Keratinocyte (primary cell): ENCODE measurements at regions not wholly inside any gene's neighbourhood (a gene's known extent, or its start where the extent isn't known, plus 50 kb on each side); places are given as distances from the start of the nearest gene placed in this dataset.

Experiments used
- DNase-seq: peaks from one replicate; pipeline ENCODE4 v3.0.0-alpha.2; 2011; ENCODE audit warnings: low read depth, missing footprints, low spot score
- FAIRE-seq: peaks from 2 replicates; lab custom pipeline; 2011; peaks lifted over from hg19 to GRCh38; lab: Jason Lieb, UNC
- H2AFZ ChIP-seq: 2 replicates; pipeline ENCODE4 v1.6.0; 2012; ENCODE audit warnings: low read length, control low read depth, inconsistent platforms; ENCODE audit not compliant: control insufficient read depth
- H3K27ac ChIP-seq: 2 replicates; pipeline ENCODE4 v1.5.1; 2011; ENCODE audit warnings: low read length; ENCODE audit not compliant: control insufficient read depth, insufficient read depth
- H3K27me3 ChIP-seq: 3 replicates; pipeline ENCODE4 v1.6.0; 2011; ENCODE audit warnings: low read length; ENCODE audit not compliant: control insufficient read depth, insufficient read depth; ENCODE audit errors: extremely low read depth
- H3K36me3 ChIP-seq, 2 experiments: 2 replicates in 1 of 2; 3 replicates in 1 of 2; pipeline ENCODE4 v1.5.1; 2011; ENCODE audit warnings: low read length in 2 of 2, mild to moderate bottlenecking in 1 of 2; ENCODE audit not compliant: control insufficient read depth in 2 of 2, insufficient read depth in 2 of 2; ENCODE audit errors: extremely low read depth in 1 of 2
- H3K4me1 ChIP-seq: 3 replicates; pipeline ENCODE4 v1.5.1; 2011; ENCODE audit warnings: low read length; ENCODE audit not compliant: control insufficient read depth, insufficient read depth; ENCODE audit errors: extremely low read depth
- H3K4me2 ChIP-seq: 3 replicates; pipeline ENCODE4 v1.6.0; 2011; ENCODE audit warnings: low read depth, low read length; ENCODE audit not compliant: control insufficient read depth, insufficient read depth; ENCODE audit errors: extremely low read depth
- H3K4me3 ChIP-seq, 3 experiments: fragments of 200-600 bp in 1 of 3; sonication (generic) in 1 of 3; 2 replicates in 2 of 3; 3 replicates in 1 of 3; pipeline ENCODE4 v1.5.1; 2011 to 2016; ENCODE audit warnings: low read length in 3 of 3, mild to moderate bottlenecking in 3 of 3, control low read depth in 2 of 3, inconsistent platforms in 1 of 3, low read depth in 1 of 3, mixed read lengths in 1 of 3, mixed run types in 1 of 3, moderate library complexity in 1 of 3; ENCODE audit not compliant: control insufficient read depth in 2 of 3, insufficient read depth in 2 of 3; ENCODE audit errors: extremely low read depth in 1 of 3
- H3K79me2 ChIP-seq: 2 replicates; pipeline ENCODE4 v1.6.0; 2012; ENCODE audit warnings: low read length; ENCODE audit not compliant: control insufficient read depth, insufficient read depth
- H3K9ac ChIP-seq: 3 replicates; pipeline ENCODE4 v1.6.0; 2011; ENCODE audit warnings: low read length; ENCODE audit not compliant: control insufficient read depth, insufficient read depth; ENCODE audit errors: extremely low read depth
- H3K9me1 ChIP-seq: 3 replicates; pipeline ENCODE4 v1.6.0; 2011; ENCODE audit warnings: low read length; ENCODE audit not compliant: control insufficient read depth, insufficient read depth; ENCODE audit errors: extremely low read depth
- H3K9me3 ChIP-seq: 2 replicates; pipeline ENCODE4 v1.5.1; 2012; ENCODE audit warnings: low read depth, low read length; ENCODE audit not compliant: control insufficient read depth
- H4K20me1 ChIP-seq: 3 replicates; pipeline ENCODE4 v1.6.0; 2011; ENCODE audit warnings: low read length; ENCODE audit not compliant: control insufficient read depth, insufficient read depth; ENCODE audit errors: extremely low read depth
- EZH2 ChIP-seq: IDR thresholded peaks from one replicate; pipeline ENCODE4 v1.6.1; 2012; ENCODE audit warnings: inconsistent platforms, mild to moderate bottlenecking, low read length, moderate library complexity
- dilution Hi-C: fragments of 300-500 bp; cut with MboI; formaldehyde crosslinking; loops from one replicate; pipeline ENCODE4 v1.7.0; 2020; ENCODE audit warnings: low sequenced_read_pairs; ENCODE audit not compliant: extremely low pct_ligation_motif_present
- TF ChIP-seq, protein P1 (sequence below), 3 experiments: IDR thresholded peaks in 1 of 3; conservative IDR thresholded peaks in 1 of 3; optimal IDR thresholded peaks in 1 of 3; 2 replicates in 2 of 3; 3 replicates in 1 of 3; pipeline versions ENCODE3 to v1.5.1; 2011; ENCODE audit warnings: low read length in 3 of 3, mild to moderate bottlenecking in 3 of 3, moderate library complexity in 2 of 3, control low read depth in 1 of 3, inconsistent platforms in 1 of 3; ENCODE audit not compliant: insufficient read depth in 2 of 3; ENCODE audit errors: extremely low read depth in 1 of 3

DNA sequence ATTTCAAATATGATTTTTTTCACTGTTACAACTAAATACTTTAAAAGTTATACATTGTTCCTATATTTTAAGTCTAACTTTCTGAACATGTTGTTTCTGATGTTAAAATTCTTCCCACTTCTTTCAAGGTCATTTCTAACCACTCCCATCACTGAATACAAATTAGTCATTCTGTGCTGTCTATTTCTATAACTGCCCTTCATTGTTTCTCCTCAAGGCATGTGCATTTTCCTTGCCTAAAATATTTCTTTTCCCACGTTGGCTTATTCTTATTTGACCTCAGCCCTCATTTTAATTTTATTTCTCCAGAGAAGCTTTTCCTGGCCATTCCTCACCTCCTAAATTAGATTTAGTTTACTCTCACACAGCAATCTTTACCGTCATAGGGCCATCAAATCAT, 198.9 kb upstream of the GULP1 start:
- TF ChIP-seq, protein P1, sequence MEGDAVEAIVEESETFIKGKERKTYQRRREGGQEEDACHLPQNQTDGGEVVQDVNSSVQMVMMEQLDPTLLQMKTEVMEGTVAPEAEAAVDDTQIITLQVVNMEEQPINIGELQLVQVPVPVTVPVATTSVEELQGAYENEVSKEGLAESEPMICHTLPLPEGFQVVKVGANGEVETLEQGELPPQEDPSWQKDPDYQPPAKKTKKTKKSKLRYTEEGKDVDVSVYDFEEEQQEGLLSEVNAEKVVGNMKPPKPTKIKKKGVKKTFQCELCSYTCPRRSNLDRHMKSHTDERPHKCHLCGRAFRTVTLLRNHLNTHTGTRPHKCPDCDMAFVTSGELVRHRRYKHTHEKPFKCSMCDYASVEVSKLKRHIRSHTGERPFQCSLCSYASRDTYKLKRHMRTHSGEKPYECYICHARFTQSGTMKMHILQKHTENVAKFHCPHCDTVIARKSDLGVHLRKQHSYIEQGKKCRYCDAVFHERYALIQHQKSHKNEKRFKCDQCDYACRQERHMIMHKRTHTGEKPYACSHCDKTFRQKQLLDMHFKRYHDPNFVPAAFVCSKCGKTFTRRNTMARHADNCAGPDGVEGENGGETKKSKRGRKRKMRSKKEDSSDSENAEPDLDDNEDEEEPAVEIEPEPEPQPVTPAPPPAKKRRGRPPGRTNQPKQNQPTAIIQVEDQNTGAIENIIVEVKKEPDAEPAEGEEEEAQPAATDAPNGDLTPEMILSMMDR (optimal IDR thresholded peaks at IDR 0.05 in 1 of 3, IDR thresholded peaks at IDR 0.05 in 1 of 3, conservative IDR thresholded peaks at IDR 0.05 in 1 of 3; ENCODE audit: extremely low read depth in 1 of 3, insufficient read depth in 2 of 3, low read length in 3 of 3) = no peak
- TF ChIP-seq EZH2 = no peak
- Histone ChIP-seq H3K4me2 (no peak overlapping the region), H3K27me3 (no peaks in the 10 kb centered on the region), H2AFZ (no peak overlapping the region), H4K20me1 (no peaks in the 10 kb centered on the region), H3K9me1 (no peaks in the 10 kb centered on the region), H3K4me1 (no peaks in the 10 kb centered on the region), H3K9me3 (no peaks in the 10 kb centered on the region), H3K27ac (no peak overlapping the region), H3K36me3 (no peaks in the 10 kb centered on the region), H3K9ac (no peak overlapping the region), H3K4me3 (no peak overlapping the region), H3K79me2 (no peaks in the 10 kb centered on the region)
- dilution Hi-C loops = no loop called here
- no peak for FAIRE-seq
- DNase-seq = no peak

DNA sequence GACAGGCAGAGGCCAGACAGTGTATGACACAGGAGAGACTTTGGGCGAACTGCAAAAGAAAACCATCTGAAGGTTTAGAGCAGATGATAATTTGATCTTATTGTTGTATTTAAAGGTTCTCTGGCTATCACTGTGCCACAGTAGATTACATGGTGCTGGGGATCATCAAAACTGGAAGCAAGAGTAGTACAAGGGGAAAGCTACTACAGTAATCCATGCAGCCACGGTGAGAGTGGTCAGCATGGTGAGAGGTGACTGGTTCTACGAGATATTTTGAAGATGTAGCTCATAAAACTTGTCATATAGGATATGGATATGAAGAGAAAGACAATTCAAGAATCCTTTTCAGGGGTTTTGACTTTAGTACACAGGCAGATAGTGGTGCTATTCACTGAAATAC, 194.8 kb upstream of the GULP1 start:
- dilution Hi-C loops = no loop called here
- Histone ChIP-seq H3K79me2 (no peaks in the 10 kb centered on the region), H3K36me3 (no peaks in the 10 kb centered on the region), H3K9me3 (no peaks in the 10 kb centered on the region), H3K9me1 (no peaks in the 10 kb centered on the region), H2AFZ (no peak overlapping the region), H3K4me1 (no peaks in the 10 kb centered on the region), H3K4me3 (no peak overlapping the region), H3K4me2 (no peak overlapping the region), H3K27ac (no peak overlapping the region), H3K27me3 (no peaks in the 10 kb centered on the region), H3K9ac (no peak overlapping the region), H4K20me1 (no peaks in the 10 kb centered on the region)
- no peak for DNase-seq
- no peak for FAIRE-seq
- no peak for TF ChIP-seq EZH2
- TF ChIP-seq, protein P1 (optimal IDR thresholded peaks at IDR 0.05 in 1 of 3, IDR thresholded peaks at IDR 0.05 in 1 of 3, conservative IDR thresholded peaks at IDR 0.05 in 1 of 3; ENCODE audit: extremely low read depth in 1 of 3, insufficient read depth in 2 of 3, low read length in 3 of 3) = no peak
